ENCODE measurements at regions not wholly inside any gene's neighbourhood (a gene's known extent, or its start where the extent isn't known, plus 50 kb on each side); places are given as distances from the start of the nearest gene placed in this dataset.

DNA sequence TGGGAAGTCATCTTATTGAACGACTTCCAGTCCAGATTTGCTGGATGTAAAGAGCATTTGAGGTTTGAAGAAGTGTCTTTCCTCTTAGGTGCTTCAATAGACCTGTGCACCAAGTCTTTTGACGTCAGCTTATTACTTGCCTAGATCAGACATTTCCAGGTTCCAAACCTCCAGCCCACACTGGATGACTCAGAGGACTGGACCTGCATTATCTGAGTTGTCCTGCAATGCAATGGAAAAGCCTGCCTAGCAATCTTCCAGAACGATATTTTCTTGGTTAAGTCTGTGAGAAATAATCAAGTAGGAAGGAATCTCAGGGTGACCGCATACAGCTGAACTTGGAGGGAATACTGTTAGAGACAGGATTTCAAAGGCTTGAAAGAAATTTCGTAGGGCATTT lies 147.2 kb upstream of the MOCS2 start:
- TF ChIP-seq POLR2AphosphoS5 (IDR thresholded peaks at IDR 0.05; ENCODE audit: low read depth, low read length) (no peak), POLR2A (IDR thresholded peaks at IDR 0.05; ENCODE audit: low read depth, low read length) (no peak)
